ENCODE measurements at regions not wholly inside any gene's neighbourhood (a gene's known extent, or its start where the extent isn't known, plus 50 kb on each side); places are given as distances from the start of the nearest gene placed in this dataset.

- peaks cover 6% of the 10 kb centered on the region for H3K4me1 Mint-ChIP-seq
- H2AFZ ChIP-seq (ENCODE audit: insufficient read depth, low read depth, low read length, poor library complexity, severe bottlenecking) = no peak overlapping the region
- no peak for ATAC-seq (ENCODE audit: low read depth)
- no peaks in the 10 kb centered on the region for H3K9me3 ChIP-seq (ENCODE audit: control extremely low read depth in 1 of 3, control insufficient read depth in 2 of 3, insufficient read depth in 1 of 3, low read length in 2 of 3)
- POLR2A ChIA-PET = interaction anchor here (0.7 to 1.1 kb wide), 2 partner anchors 12 to 206 kb away, joined by 3 to 7 read pairs; no protein-coding TSS in a partner anchor
- no peak overlapping the region for H3K4me2 ChIP-seq (replicated peaks; ENCODE audit: low read depth, low read length, poor library complexity, severe bottlenecking)
- no peaks in the 10 kb centered on the region for H3K27me3 Mint-ChIP-seq
- no CpG with 5 or more reads among the region's 1 CpG for WGBS (ENCODE audit: insufficient coverage)
- H3K79me2 ChIP-seq (ENCODE audit: control insufficient read depth, insufficient read depth, low read length) = no peaks in the 10 kb centered on the region
- intact Hi-C loops (cut with micrococcal nuclease) = no loop called here
- TF ChIP-seq EZH2 (IDR thresholded peaks at IDR 0.05; ENCODE audit: borderline replicate concordance, insufficient read depth, low read depth, low read length, poor library complexity, severe bottlenecking) = no peak
- no peak for TF ChIP-seq CTCF (IDR thresholded peaks at IDR 0.05)
- H3K4me3 Mint-ChIP-seq = no peak overlapping the region
- no peak overlapping the region for H3K4me3 ChIP-seq (ENCODE audit: control extremely low read depth in 1 of 5, extremely low read depth in 1 of 5, insufficient read depth in 1 of 5, low read depth in 2 of 5, low read length in 4 of 5)
- no peak overlapping the region for H3K27ac ChIP-seq (ENCODE audit: low read length in 2 of 2)
- H3K36me3 ChIP-seq (replicated peaks in 1 of 2; ENCODE audit: control extremely low read depth in 1 of 2, control insufficient read depth in 1 of 2, extremely low read depth in 1 of 2, insufficient read depth in 2 of 2, low read length in 1 of 2) = no peaks in the 10 kb centered on the region
- no peaks in the 10 kb centered on the region for H3K9me3 Mint-ChIP-seq (ENCODE audit: insufficient read depth)
- H3K4me1 ChIP-seq (ENCODE audit: control insufficient read depth in 2 of 2, insufficient read depth in 2 of 2, low read length in 2 of 2) = peaks cover 3 to 7% of the 10 kb centered on the region in 2 donors
- H3K27ac Mint-ChIP-seq = no peak overlapping the region
- CTCF ChIA-PET = interaction anchor here (1.2 kb wide), 1 partner anchor 45 kb away, joined by 4 read pairs; no protein-coding TSS in a partner anchor
- no peak for DNase-seq
- H3K27me3 ChIP-seq (replicated peaks in 1 of 4; ENCODE audit: control extremely low read depth in 1 of 4, control insufficient read depth in 3 of 4, insufficient read depth in 4 of 4, low read length in 3 of 4) = no peaks in the 10 kb centered on the region
- no peaks in the 10 kb centered on the region for H4K20me1 ChIP-seq (ENCODE audit: control insufficient read depth, insufficient read depth, low read length, poor library complexity, severe bottlenecking)
- no peak overlapping the region for H3K9ac ChIP-seq (ENCODE audit: low read length)
Measured at GRCh38 chr6:37095997-37096396, 74.0 kb upstream of the PIM1 start.

- Histone ChIP-seq H4K20me1 (ENCODE audit: control insufficient read depth, insufficient read depth, low read length, poor library complexity, severe bottlenecking) (no peaks in the 10 kb centered on the region), H3K9ac (ENCODE audit: low read length) (no peak overlapping the region), H3K27ac (ENCODE audit: low read length in 2 of 2) (no peak overlapping the region), H3K4me3 (ENCODE audit: control extremely low read depth in 1 of 5, extremely low read depth in 1 of 5, insufficient read depth in 1 of 5, low read depth in 2 of 5, low read length in 4 of 5) (no peak overlapping the region), H3K4me1 (ENCODE audit: control insufficient read depth in 2 of 2, insufficient read depth in 2 of 2, low read length in 2 of 2) (peaks cover 13 to 20% of the 10 kb centered on the region in 2 donors), H2AFZ (ENCODE audit: insufficient read depth, low read depth, low read length, poor library complexity, severe bottlenecking) (no peak overlapping the region), H3K4me2 (replicated peaks; ENCODE audit: low read depth, low read length, poor library complexity, severe bottlenecking) (no peak overlapping the region), H3K27me3 (replicated peaks in 1 of 4; ENCODE audit: control extremely low read depth in 1 of 4, control insufficient read depth in 3 of 4, insufficient read depth in 4 of 4, low read length in 3 of 4) (no peaks in the 10 kb centered on the region), H3K9me3 (ENCODE audit: control extremely low read depth in 1 of 3, control insufficient read depth in 2 of 3, insufficient read depth in 1 of 3, low read length in 2 of 3) (no peaks in the 10 kb centered on the region), H3K79me2 (ENCODE audit: control insufficient read depth, insufficient read depth, low read length) (no peaks in the 10 kb centered on the region), H3K36me3 (replicated peaks in 1 of 2; ENCODE audit: control extremely low read depth in 1 of 2, control insufficient read depth in 1 of 2, extremely low read depth in 1 of 2, insufficient read depth in 2 of 2, low read length in 1 of 2) (no peaks in the 10 kb centered on the region)
- Mint-ChIP-seq H3K27ac (no peak overlapping the region), H3K4me1 (peaks cover 19% of the 10 kb centered on the region), H3K4me3 (no peak overlapping the region), H3K9me3 (ENCODE audit: insufficient read depth) (no peaks in the 10 kb centered on the region), H3K27me3 (no peaks in the 10 kb centered on the region)
- intact Hi-C loops (cut with micrococcal nuclease) = no loop called here
- TF ChIP-seq EZH2 (IDR thresholded peaks at IDR 0.05; ENCODE audit: borderline replicate concordance, insufficient read depth, low read depth, low read length, poor library complexity, severe bottlenecking) (no peak), CTCF (IDR thresholded peaks at IDR 0.05) (no peak)
- ChIA-PET POLR2A (no interaction called here), CTCF (interaction anchor here (1.4 kb wide), 1 partner anchor 46 kb away, joined by 4 read pairs; no protein-coding TSS in a partner anchor)
- DNase-seq (no peak), ATAC-seq (ENCODE audit: low read depth) (no peak)
- 100% methylated on average over 2 of the region's 4 CpGs for WGBS (ENCODE audit: insufficient coverage)
Measured at GRCh38 chr6:37097335-37097734, 72.6 kb upstream of the PIM1 start.

All from B cell (primary cell).